Fibroblast of lung (primary cell): ENCODE measurements at regions not wholly inside any gene's neighbourhood (a gene's known extent, or its start where the extent isn't known, plus 50 kb on each side); places are given as distances from the start of the nearest gene placed in this dataset.

Experiments
- EZH2 ChIP-seq: IDR thresholded peaks from 2 replicates; pipeline ENCODE4 v1.5.1; 2012; ENCODE audit warnings: low read length, control low read depth, mild to moderate bottlenecking; ENCODE audit errors: missing control alignments
- TF ChIP-seq, protein P1 (sequence below), 2 donors: IDR thresholded peaks in 1 of 2; conservative IDR thresholded peaks in 1 of 2; 1 replicate in 1 of 2; 2 replicates in 1 of 2; pipeline ENCODE4 v1.5.1; 2011 to 2012; ENCODE audit warnings: low read length in 2 of 2, control low read depth in 1 of 2, inconsistent platforms in 1 of 2, low read depth in 1 of 2, mild to moderate bottlenecking in 1 of 2

DNA sequence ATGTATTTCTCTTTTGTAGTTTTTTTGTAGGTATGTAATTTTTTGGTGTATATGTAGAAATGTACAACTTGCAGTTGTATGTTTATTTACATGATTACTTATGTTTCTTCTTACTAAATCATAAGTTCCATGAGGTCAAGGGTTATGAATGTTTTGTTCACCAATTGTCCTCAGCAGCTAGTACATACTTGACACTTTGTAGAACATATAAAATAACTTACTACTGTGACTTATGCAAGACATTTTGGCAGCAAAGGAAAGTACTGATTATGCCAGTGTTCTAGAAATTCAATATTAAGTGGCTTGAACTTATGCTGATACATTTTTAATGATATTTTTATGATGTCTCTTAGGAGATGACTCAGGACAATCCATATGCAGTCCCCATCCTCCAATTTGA is 209.6 kb downstream of the DKK1 start:
- TF ChIP-seq, protein P1, sequence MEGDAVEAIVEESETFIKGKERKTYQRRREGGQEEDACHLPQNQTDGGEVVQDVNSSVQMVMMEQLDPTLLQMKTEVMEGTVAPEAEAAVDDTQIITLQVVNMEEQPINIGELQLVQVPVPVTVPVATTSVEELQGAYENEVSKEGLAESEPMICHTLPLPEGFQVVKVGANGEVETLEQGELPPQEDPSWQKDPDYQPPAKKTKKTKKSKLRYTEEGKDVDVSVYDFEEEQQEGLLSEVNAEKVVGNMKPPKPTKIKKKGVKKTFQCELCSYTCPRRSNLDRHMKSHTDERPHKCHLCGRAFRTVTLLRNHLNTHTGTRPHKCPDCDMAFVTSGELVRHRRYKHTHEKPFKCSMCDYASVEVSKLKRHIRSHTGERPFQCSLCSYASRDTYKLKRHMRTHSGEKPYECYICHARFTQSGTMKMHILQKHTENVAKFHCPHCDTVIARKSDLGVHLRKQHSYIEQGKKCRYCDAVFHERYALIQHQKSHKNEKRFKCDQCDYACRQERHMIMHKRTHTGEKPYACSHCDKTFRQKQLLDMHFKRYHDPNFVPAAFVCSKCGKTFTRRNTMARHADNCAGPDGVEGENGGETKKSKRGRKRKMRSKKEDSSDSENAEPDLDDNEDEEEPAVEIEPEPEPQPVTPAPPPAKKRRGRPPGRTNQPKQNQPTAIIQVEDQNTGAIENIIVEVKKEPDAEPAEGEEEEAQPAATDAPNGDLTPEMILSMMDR (conservative IDR thresholded peaks at IDR 0.05 in 1 of 2, IDR thresholded peaks at IDR 0.05 in 1 of 2; ENCODE audit: low read depth in 1 of 2, low read length in 2 of 2), result no peak
- TF ChIP-seq EZH2, result no peak
